ENCODE measurements at regions not wholly inside any gene's neighbourhood (a gene's known extent, or its start where the extent isn't known, plus 50 kb on each side); places are given as distances from the start of the nearest gene placed in this dataset.

DNA sequence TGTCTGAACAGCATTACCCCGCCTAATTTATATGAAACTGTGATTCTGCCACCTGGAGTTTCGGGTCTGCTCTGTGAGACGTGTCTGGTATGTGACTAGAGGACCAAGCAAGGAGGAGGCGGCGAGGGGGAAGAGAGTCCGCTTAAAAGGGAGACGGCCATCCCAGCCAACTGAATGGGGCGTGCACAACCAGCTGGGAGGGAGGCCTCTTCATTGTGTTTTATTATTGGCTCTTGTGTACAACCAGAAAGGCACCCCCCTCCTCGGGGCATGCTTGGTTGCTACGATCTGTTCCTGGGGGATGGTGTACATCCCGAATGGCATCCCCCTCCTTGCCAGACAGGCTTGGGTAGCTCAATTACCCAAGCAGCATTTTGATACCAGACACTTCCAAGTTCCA, 384.5 kb upstream of the SALL1 start:
- TF ChIP-seq, protein P1, sequence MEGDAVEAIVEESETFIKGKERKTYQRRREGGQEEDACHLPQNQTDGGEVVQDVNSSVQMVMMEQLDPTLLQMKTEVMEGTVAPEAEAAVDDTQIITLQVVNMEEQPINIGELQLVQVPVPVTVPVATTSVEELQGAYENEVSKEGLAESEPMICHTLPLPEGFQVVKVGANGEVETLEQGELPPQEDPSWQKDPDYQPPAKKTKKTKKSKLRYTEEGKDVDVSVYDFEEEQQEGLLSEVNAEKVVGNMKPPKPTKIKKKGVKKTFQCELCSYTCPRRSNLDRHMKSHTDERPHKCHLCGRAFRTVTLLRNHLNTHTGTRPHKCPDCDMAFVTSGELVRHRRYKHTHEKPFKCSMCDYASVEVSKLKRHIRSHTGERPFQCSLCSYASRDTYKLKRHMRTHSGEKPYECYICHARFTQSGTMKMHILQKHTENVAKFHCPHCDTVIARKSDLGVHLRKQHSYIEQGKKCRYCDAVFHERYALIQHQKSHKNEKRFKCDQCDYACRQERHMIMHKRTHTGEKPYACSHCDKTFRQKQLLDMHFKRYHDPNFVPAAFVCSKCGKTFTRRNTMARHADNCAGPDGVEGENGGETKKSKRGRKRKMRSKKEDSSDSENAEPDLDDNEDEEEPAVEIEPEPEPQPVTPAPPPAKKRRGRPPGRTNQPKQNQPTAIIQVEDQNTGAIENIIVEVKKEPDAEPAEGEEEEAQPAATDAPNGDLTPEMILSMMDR (conservative IDR thresholded peaks at IDR 0.05; ENCODE audit: low read depth in 2 of 2) = no peak
- no peak for TF ChIP-seq POLR2AphosphoS5 (IDR thresholded peaks at IDR 0.05; ENCODE audit: low read depth)
- no peak for TF ChIP-seq CREB1 (CRISPR knock-in tag; IDR thresholded peaks at IDR 0.05; ENCODE audit: low read depth)
